GM18507 (cell line): ENCODE measurements at regions not wholly inside any gene's neighbourhood (a gene's known extent, or its start where the extent isn't known, plus 50 kb on each side); places are given as distances from the start of the nearest gene placed in this dataset.

Experiments used
- DNase-seq: peaks from one replicate; pipeline ENCODE4 v3.0.0; 2011; ENCODE audit warnings: low read depth; ENCODE audit not compliant: insufficient read length; ENCODE audit errors: extremely low spot score
- FAIRE-seq: peaks from 2 replicates; lab custom pipeline; 2011; peaks lifted over from hg19 to GRCh38; lab: Jason Lieb, UNC

GRCh38 chr1:87647430-87648177 lies 318.9 kb downstream of the LMO4 start:
- DNase-seq (no peak), FAIRE-seq (no peak)

GRCh38 chr1:87648323-87649119 lies 319.8 kb downstream of the LMO4 start:
- FAIRE-seq = no peak
- DNase-seq = no peak

- FAIRE-seq = no peak
- no peak for DNase-seq
Measured at GRCh38 chr1:87650306-87650705, 321.6 kb downstream of the LMO4 start.

GRCh38 chr1:87652176-87652575 lies 323.5 kb downstream of the LMO4 start:
- FAIRE-seq (no peak), DNase-seq (no peak)

- no peak for DNase-seq
- FAIRE-seq = no peak
Measured at GRCh38 chr1:87665151-87665550, 336.5 kb downstream of the LMO4 start.

- FAIRE-seq = no peak
- no peak for DNase-seq
Measured at GRCh38 chr1:87666681-87667080, 338.0 kb downstream of the LMO4 start.

GRCh38 chr1:87669674-87670073 lies 341.0 kb downstream of the LMO4 start:
- DNase-seq (no peak), FAIRE-seq (no peak)

GRCh38 chr1:87673309-87673708 lies 344.6 kb downstream of the LMO4 start:
- DNase-seq = no peak
- FAIRE-seq = no peak

GRCh38 chr1:87673748-87674147 lies 345.1 kb downstream of the LMO4 start:
- DNase-seq (no peak), FAIRE-seq (no peak)

- DNase-seq = no peak
- no peak for FAIRE-seq
Measured at GRCh38 chr1:87674791-87675190, 346.1 kb downstream of the LMO4 start.

- DNase-seq (no peak), FAIRE-seq (no peak)
Measured at GRCh38 chr1:87678266-87678665, 349.6 kb downstream of the LMO4 start.

GRCh38 chr1:87682565-87682964 lies 353.9 kb downstream of the LMO4 start:
- no peak for FAIRE-seq
- DNase-seq = no peak

GRCh38 chr1:87683196-87683956 lies 354.7 kb downstream of the LMO4 start:
- no peak for DNase-seq
- FAIRE-seq = no peak

GRCh38 chr1:87684194-87684593 lies 355.5 kb downstream of the LMO4 start:
- FAIRE-seq (no peak), DNase-seq (no peak)

- FAIRE-seq = no peak
- no peak for DNase-seq
Measured at GRCh38 chr1:87684713-87685205, 356.1 kb downstream of the LMO4 start.

GRCh38 chr1:87685311-87686135 lies 356.8 kb downstream of the LMO4 start:
- DNase-seq (no peak), FAIRE-seq (no peak)

- FAIRE-seq = no peak
- no peak for DNase-seq
Measured at GRCh38 chr1:87686136-87686495, 357.4 kb downstream of the LMO4 start.

GRCh38 chr1:87686671-87687070 lies 358.0 kb downstream of the LMO4 start:
- no peak for FAIRE-seq
- DNase-seq = no peak

GRCh38 chr1:87688136-87688535 lies 359.5 kb downstream of the LMO4 start:
- no peak for DNase-seq
- FAIRE-seq = no peak
